Peyer's patch (tissue), 4 donors: ENCODE measurements at regions not wholly inside any gene's neighbourhood (a gene's known extent, or its start where the extent isn't known, plus 50 kb on each side); places are given as distances from the start of the nearest gene placed in this dataset.

Experiments
- CTCF ChIP-seq, 6 experiments: fragments of 450-650 bp in 4 of 6; fragments of 200-600 bp in 2 of 6; sonication (generic) in 1 of 6; IDR thresholded peaks; one replicate each; pipeline ENCODE4 v1.5.1; 2017 to 2019; ENCODE audit warnings: antibody characterized with exemption in 6 of 6, mild to moderate bottlenecking in 3 of 6, moderate library complexity in 1 of 6
- POLR2A ChIP-seq, 2 donors: fragments of 450-650 bp; IDR thresholded peaks; one replicate each; pipeline ENCODE4 v1.5.1; 2017; ENCODE audit warnings: antibody characterized with exemption in 2 of 2, mild to moderate bottlenecking in 2 of 2, moderate library complexity in 2 of 2

GRCh38 chr2:40559175-40559574, 107.3 kb upstream of the SLC8A1 start:
- TF ChIP-seq CTCF (IDR thresholded peaks at IDR 0.05) (no peak), POLR2A (IDR thresholded peaks at IDR 0.05) (no peak)
